Gastrocnemius medialis (tissue), 4 donors: ENCODE measurements at regions not wholly inside any gene's neighbourhood (a gene's known extent, or its start where the extent isn't known, plus 50 kb on each side); places are given as distances from the start of the nearest gene placed in this dataset.

Experiments used
- POLR2A ChIP-seq, 2 donors: fragments of 450-650 bp; IDR thresholded peaks; one replicate each; pipeline ENCODE4 v1.6.1; 2017; ENCODE audit warnings: antibody characterized with exemption in 2 of 2, mild to moderate bottlenecking in 2 of 2, moderate library complexity in 2 of 2
- TF ChIP-seq, protein P1 (sequence below), 5 experiments: fragments of 450-650 bp in 3 of 5; fragments of 200-600 bp in 2 of 5; sonication (generic) in 2 of 5; IDR thresholded peaks in 4 of 5; conservative IDR thresholded peaks in 1 of 5; 1 replicate in 4 of 5; 2 replicates in 1 of 5; pipeline ENCODE4 v1.5.1; 2016 to 2019; ENCODE audit warnings: antibody characterized with exemption in 5 of 5, mild to moderate bottlenecking in 3 of 5, moderate library complexity in 3 of 5

DNA sequence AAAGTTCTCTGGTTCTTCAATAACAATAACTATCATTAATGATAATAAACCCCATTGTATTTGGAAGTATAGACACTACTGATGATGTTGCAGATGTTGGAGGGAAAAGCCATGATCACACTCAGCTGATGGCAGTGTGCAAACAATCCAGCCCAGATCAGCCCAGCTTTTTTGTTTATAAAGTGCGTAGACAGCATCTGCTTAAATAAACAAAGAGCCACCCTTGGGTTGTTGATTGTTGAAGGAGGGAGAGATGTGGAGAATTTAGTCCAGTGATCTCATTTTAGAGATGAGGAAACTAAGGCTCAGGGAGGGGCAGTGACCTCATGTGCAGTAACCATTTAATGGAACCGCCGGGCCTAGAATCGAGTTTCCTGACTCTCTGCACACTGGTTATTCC, 56.0 kb upstream of the MEX3C start:
- TF ChIP-seq, protein P1, sequence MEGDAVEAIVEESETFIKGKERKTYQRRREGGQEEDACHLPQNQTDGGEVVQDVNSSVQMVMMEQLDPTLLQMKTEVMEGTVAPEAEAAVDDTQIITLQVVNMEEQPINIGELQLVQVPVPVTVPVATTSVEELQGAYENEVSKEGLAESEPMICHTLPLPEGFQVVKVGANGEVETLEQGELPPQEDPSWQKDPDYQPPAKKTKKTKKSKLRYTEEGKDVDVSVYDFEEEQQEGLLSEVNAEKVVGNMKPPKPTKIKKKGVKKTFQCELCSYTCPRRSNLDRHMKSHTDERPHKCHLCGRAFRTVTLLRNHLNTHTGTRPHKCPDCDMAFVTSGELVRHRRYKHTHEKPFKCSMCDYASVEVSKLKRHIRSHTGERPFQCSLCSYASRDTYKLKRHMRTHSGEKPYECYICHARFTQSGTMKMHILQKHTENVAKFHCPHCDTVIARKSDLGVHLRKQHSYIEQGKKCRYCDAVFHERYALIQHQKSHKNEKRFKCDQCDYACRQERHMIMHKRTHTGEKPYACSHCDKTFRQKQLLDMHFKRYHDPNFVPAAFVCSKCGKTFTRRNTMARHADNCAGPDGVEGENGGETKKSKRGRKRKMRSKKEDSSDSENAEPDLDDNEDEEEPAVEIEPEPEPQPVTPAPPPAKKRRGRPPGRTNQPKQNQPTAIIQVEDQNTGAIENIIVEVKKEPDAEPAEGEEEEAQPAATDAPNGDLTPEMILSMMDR (IDR thresholded peaks at IDR 0.05 in 4 of 5, conservative IDR thresholded peaks at IDR 0.05 in 1 of 5) = no peak
- TF ChIP-seq POLR2A (IDR thresholded peaks at IDR 0.05) = no peak
